Thyroid gland (tissue), 4 donors: ENCODE measurements at regions not wholly inside any gene's neighbourhood (a gene's known extent, or its start where the extent isn't known, plus 50 kb on each side); places are given as distances from the start of the nearest gene placed in this dataset.

Experiments
- DNase-seq, 2 donors: peaks; one replicate each; pipeline ENCODE4 v3.0.0-alpha.2; 2019
- H3K27ac ChIP-seq, 3 donors: fragments of 200-600 bp; sonication (generic); 1 replicate in 2 of 3; 2 replicates in 1 of 3; pipeline ENCODE4 v1.5.1; 2016 to 2019; ENCODE audit warnings: mild to moderate bottlenecking in 1 of 3, moderate library complexity in 1 of 3
- H3K27me3 ChIP-seq: fragments of 200-600 bp; sonication (generic); one replicate; pipeline ENCODE4 v1.5.1; 2019
- H3K36me3 ChIP-seq, 2 donors: fragments of 200-600 bp; sonication (generic); one replicate each; pipeline ENCODE4 v1.5.1; 2016 to 2019
- H3K4me1 ChIP-seq, 2 donors: fragments of 200-600 bp; sonication (generic); one replicate each; pipeline ENCODE4 v1.5.1; 2017 to 2019
- H3K4me3 ChIP-seq, 3 donors: fragments of 200-600 bp; sonication (generic); replicated peaks in 1 of 3; 1 replicate in 2 of 3; 2 replicates in 1 of 3; pipeline ENCODE4 v1.5.1; 2016; ENCODE audit warnings: mild to moderate bottlenecking in 1 of 3
- H3K9me3 ChIP-seq: fragments of 200-600 bp; sonication (generic); one replicate; pipeline ENCODE4 v1.5.1; 2017
- POLR2A ChIP-seq, 2 donors: fragments of 450-650 bp; IDR thresholded peaks; one replicate each; pipeline ENCODE4 v1.6.1; 2017; ENCODE audit warnings: antibody characterized with exemption in 2 of 2, mild to moderate bottlenecking in 2 of 2, moderate library complexity in 1 of 2
- WGBS, 2 donors: methylation state at CpG; one replicate each; pipeline ENCODE4 v1.1.5; 2017; 5-methylcytosine and 5-hydroxymethylcytosine counted together
- intact Hi-C: fragments of 100-400 bp; cut with DNase I; formaldehyde crosslinking; loops from one replicate; pipeline ENCODE4 v1.15.1; 2023
- TF ChIP-seq, protein P1 (sequence below), 6 experiments: fragments of 200-600 bp in 3 of 6; fragments of 450-650 bp in 3 of 6; sonication (generic) in 3 of 6; IDR thresholded peaks; one replicate each; pipeline ENCODE4 v1.5.1; 2016 to 2019; ENCODE audit warnings: antibody characterized with exemption in 6 of 6, mild to moderate bottlenecking in 2 of 6, inconsistent platforms in 1 of 6, moderate library complexity in 1 of 6

DNA sequence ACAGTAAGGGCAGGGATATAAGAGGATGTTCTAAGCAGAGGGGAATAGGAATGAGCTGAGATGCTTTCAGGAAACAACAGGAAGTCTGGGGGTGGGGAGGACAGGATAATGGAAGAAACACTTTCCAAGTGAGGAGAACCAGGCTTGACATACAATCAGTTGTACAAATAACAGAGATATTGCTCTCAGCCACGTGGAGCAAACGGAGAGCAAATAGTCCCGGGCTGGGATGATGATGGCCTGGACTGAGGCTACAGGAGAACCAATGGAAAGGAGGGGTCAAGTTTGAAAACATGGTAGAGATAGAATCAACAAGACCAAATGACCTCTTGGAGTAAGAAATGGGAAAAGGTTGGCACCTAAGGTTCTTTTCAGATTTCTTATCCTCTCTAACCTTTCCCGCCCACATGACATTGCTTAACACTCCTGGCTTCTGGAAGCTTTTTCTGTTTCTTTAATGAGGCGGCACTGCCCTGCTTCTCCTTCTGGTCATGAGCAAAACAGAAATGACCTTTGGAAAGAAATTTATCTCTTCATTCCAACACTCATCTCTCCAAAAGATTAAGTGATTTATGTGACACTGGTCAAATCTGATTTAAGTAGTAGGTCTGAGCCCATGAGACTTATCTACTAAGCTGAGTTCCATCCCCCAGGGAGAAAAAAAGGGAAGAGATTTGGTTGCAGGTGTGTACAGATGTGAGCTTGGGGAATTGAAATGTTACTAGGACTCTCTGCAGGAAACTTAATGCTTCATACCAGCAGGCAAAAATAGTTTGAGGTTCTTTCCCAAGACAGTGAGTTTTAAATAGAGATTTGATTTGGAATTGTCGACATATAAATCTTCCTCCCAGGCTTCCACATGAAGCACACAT is 442.9 kb upstream of the HNRNPA3 start:
- TF ChIP-seq, protein P1, sequence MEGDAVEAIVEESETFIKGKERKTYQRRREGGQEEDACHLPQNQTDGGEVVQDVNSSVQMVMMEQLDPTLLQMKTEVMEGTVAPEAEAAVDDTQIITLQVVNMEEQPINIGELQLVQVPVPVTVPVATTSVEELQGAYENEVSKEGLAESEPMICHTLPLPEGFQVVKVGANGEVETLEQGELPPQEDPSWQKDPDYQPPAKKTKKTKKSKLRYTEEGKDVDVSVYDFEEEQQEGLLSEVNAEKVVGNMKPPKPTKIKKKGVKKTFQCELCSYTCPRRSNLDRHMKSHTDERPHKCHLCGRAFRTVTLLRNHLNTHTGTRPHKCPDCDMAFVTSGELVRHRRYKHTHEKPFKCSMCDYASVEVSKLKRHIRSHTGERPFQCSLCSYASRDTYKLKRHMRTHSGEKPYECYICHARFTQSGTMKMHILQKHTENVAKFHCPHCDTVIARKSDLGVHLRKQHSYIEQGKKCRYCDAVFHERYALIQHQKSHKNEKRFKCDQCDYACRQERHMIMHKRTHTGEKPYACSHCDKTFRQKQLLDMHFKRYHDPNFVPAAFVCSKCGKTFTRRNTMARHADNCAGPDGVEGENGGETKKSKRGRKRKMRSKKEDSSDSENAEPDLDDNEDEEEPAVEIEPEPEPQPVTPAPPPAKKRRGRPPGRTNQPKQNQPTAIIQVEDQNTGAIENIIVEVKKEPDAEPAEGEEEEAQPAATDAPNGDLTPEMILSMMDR (IDR thresholded peaks at IDR 0.05): no peak
- no peak for TF ChIP-seq POLR2A (IDR thresholded peaks at IDR 0.05)
- Histone ChIP-seq H3K9me3 (no peaks in the 10 kb centered on the region), H3K36me3 (no peaks in the 10 kb centered on the region), H3K4me3 (no peak overlapping the region), H3K27ac (no peak overlapping the region), H3K27me3 (no peaks in the 10 kb centered on the region), H3K4me1 (no peaks in the 10 kb centered on the region)
- no peak for DNase-seq
- intact Hi-C loops: no loop called here
- WGBS, 2 donors: 80 to 82% methylated on average over 6 of the region's 6 CpGs

DNA sequence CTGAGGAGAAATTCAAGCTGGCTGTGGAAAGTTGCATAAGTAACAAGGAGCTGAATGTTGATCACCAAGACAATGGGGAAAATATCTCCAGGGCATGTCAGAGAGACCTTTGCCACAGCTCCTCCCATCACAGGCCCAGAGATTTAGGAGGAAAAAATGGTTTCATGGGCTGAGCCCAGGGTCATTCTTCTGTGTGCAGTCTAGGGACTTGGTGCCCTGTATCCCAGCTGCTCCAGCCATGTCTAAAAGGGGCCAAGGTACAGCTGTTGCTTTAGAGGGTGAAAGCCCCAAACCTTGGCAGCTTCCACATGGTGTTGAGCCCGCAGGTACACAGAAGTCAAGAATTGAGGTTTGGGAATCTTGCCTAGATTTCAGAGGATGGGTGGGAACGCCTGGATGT is 439.8 kb upstream of the HNRNPA3 start:
- no peaks in the 10 kb centered on the region for H3K9me3 ChIP-seq
- intact Hi-C loops: no loop called here
- 83 to 95% methylated on average over 2 of the region's 2 CpGs for WGBS, 2 donors
- no peak overlapping the region for H3K4me3 ChIP-seq
- TF ChIP-seq, protein P1 (IDR thresholded peaks at IDR 0.05): no peak
- TF ChIP-seq POLR2A (IDR thresholded peaks at IDR 0.05): no peak
- H3K36me3 ChIP-seq: no peaks in the 10 kb centered on the region
- DNase-seq: no peak
- H3K27me3 ChIP-seq: no peaks in the 10 kb centered on the region
- H3K4me1 ChIP-seq: no peaks in the 10 kb centered on the region
- no peak overlapping the region for H3K27ac ChIP-seq

DNA sequence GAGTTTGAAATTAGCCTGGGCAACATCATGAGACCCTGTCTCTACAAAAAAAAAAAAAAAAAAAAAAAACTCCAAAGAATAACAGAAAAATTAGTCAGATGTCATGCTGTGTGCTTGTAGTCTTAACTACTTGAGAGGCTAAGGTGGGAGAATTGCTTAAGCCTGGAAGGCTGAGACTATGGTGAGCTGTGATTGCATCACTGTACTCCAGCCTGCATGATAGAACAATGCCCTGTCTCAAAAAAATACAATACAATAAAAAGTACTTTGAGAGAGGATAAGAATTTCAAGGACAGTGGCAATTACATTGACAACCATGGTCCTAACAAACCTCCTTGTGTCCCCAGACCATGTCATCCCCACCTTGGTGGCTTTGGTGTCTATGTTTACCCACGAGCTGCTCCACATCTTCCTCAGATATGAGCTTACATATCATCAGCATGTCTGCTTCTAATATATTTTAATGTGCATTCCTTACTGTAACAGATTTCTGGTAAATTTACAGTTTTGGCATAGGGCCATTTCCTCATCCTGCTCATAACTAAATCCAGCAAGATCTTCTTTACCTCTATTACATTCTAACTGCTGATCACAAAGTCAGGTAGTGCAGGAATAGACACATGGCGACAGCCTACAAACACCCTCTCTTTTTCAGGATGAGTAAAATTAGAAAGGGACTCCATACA is 437.7 kb upstream of the HNRNPA3 start:
- no peaks in the 10 kb centered on the region for H3K4me1 ChIP-seq
- no peak for TF ChIP-seq POLR2A (IDR thresholded peaks at IDR 0.05)
- TF ChIP-seq, protein P1 (IDR thresholded peaks at IDR 0.05): no peak
- H3K9me3 ChIP-seq: no peaks in the 10 kb centered on the region
- no peaks in the 10 kb centered on the region for H3K27me3 ChIP-seq
- 83 to 86% methylated on average over 2 of the region's 2 CpGs for WGBS, 2 donors
- no peak overlapping the region for H3K4me3 ChIP-seq
- intact Hi-C loops: no loop called here
- no peaks in the 10 kb centered on the region for H3K36me3 ChIP-seq
- no peak overlapping the region for H3K27ac ChIP-seq
- DNase-seq: no peak

DNA sequence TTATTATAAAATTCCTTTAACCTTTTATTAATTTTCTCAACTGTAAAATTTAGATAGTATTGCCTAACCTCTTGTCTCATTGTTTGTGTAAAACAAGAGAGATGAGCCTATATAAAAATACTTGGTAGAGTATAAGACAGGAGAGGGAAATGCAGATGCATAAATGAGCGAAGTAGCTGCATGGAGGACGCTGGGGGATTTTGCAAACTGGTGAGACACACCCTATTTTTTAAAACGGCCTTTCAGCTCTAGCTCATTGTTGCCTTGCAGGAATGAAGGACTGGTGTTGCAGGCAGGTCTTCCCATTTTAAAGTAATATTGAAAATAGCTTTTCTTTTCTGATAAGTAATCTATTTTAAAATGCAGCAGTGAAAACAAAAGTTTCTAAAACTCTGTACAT is 435.3 kb upstream of the HNRNPA3 start:
- no peak for DNase-seq
- H3K4me3 ChIP-seq: no peak overlapping the region
- H3K4me1 ChIP-seq: no peaks in the 10 kb centered on the region
- intact Hi-C loops: no loop called here
- 86 to 92% methylated on average over 3 of the region's 3 CpGs for WGBS, 2 donors
- H3K9me3 ChIP-seq: no peaks in the 10 kb centered on the region
- H3K36me3 ChIP-seq: no peaks in the 10 kb centered on the region
- no peak overlapping the region for H3K27ac ChIP-seq
- TF ChIP-seq POLR2A (IDR thresholded peaks at IDR 0.05): no peak
- TF ChIP-seq, protein P1 (IDR thresholded peaks at IDR 0.05): no peak
- H3K27me3 ChIP-seq: no peaks in the 10 kb centered on the region

DNA sequence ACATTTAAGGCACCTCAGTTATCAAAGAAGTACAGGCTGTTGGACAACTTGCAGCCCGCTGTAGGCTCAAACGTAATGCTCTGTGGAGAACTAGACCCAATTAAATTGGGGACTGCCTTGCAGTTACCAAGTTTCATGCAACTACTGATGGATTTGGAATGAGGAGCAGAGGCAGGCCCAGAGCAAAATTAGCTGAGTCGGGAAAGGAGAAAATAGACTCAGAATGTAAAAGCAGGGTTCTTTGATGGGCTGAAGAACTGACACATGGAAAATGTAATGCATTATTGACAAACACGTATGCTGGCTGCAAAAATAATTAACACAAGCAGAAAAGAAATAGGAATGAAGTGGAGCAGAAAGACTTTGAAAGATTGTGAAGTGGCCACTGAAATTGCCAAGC is 432.7 kb upstream of the HNRNPA3 start:
- no peaks in the 10 kb centered on the region for H3K9me3 ChIP-seq
- H3K27me3 ChIP-seq: no peaks in the 10 kb centered on the region
- WGBS, 2 donors: 92 to 95% methylated on average over 4 of the region's 4 CpGs
- no peak overlapping the region for H3K27ac ChIP-seq
- no peak for DNase-seq
- intact Hi-C loops: no loop called here
- no peaks in the 10 kb centered on the region for H3K4me1 ChIP-seq
- no peaks in the 10 kb centered on the region for H3K36me3 ChIP-seq
- no peak overlapping the region for H3K4me3 ChIP-seq
- TF ChIP-seq, protein P1 (IDR thresholded peaks at IDR 0.05): no peak
- no peak for TF ChIP-seq POLR2A (IDR thresholded peaks at IDR 0.05)
